Right cardiac atrium (tissue), 5 donors: ENCODE measurements at regions not wholly inside any gene's neighbourhood (a gene's known extent, or its start where the extent isn't known, plus 50 kb on each side); places are given as distances from the start of the nearest gene placed in this dataset.
"Not testable (repeated sequence)": the region's sequence is repeated elsewhere in the genome, so short reads cannot be mapped to it uniquely, and the experiment has no call there.

Experiments used
- ATAC-seq, 2 donors: fragments of 200-7000 bp; cut with Tn5 transposase; one replicate each; pipeline versions ENCODE4 v1.8.0 to v1.9.1; 2020; ENCODE audit warnings: moderate library complexity in 2 of 2, mild to moderate bottlenecking in 1 of 2
- DNase-seq, 3 donors: peaks; one replicate each; pipeline ENCODE4 v3.0.0-alpha.2; 2020
- H3K27ac ChIP-seq: one replicate; pipeline ENCODE4 v1.5.1; 2013; ENCODE audit warnings: mild to moderate bottlenecking, low read length, control low read depth, moderate library complexity
- H3K27me3 ChIP-seq: one replicate; pipeline ENCODE4 v1.6.1; 2013; ENCODE audit not compliant: control insufficient read depth, insufficient read depth
- H3K4me1 ChIP-seq: one replicate; pipeline ENCODE4 v1.6.1; 2013; ENCODE audit warnings: low read length; ENCODE audit not compliant: control insufficient read depth, insufficient read depth
- H3K4me3 ChIP-seq: one replicate; pipeline ENCODE4 v1.5.1; 2013; ENCODE audit warnings: low read length, control low read depth
- H3K9me3 ChIP-seq: one replicate; pipeline ENCODE4 v1.6.1; 2013; ENCODE audit warnings: low read length; ENCODE audit not compliant: control insufficient read depth
- WGBS: extraction: QIAGEN DNeasy Blood & Tissue Kit; methylation state at CpG from one replicate; pipeline ENCODE4 v1.1.7; 2013; 5-methylcytosine and 5-hydroxymethylcytosine counted together
- intact Hi-C, 4 donors: fragments of 100-400 bp; cut with DNase I; formaldehyde crosslinking; loops; one replicate each; pipeline versions ENCODE4 v1.11.0 to v1.14.0; 2022 to 2023
- donor health status: healthy with polysubstance abuse.
- donor health status: DM: no; HTN: yes; CAD: no.
- donor health status: DM: no; HTN: no; CAD: no.
- donor health status: DM: no; HTN: yes; CAD: no; lungs with severe emphysema.
- donor health status: DM: yes; HTN: yes; CAD: no.

- Histone ChIP-seq H3K4me1 (no peaks in the 10 kb centered on the region), H3K27me3 (no peaks in the 10 kb centered on the region), H3K9me3 (no peaks in the 10 kb centered on the region), H3K4me3 (no peak overlapping the region), H3K27ac (no peak overlapping the region)
- ATAC-seq (no peak), DNase-seq (no peak)
- intact Hi-C loops, result no loop called here
Observed at GRCh38 chr16:58821886-58822285, 87.8 kb upstream of the GOT2 start.

- intact Hi-C loops, result no loop called here
- Histone ChIP-seq H3K27ac (no peak overlapping the region), H3K27me3 (no peaks in the 10 kb centered on the region), H3K4me3 (no peak overlapping the region), H3K4me1 (no peaks in the 10 kb centered on the region), H3K9me3 (no peaks in the 10 kb centered on the region)
- DNase-seq, result no peak
- no peak for ATAC-seq
- 60% methylated on average over 1 of the region's 1 CpG for WGBS
Observed at GRCh38 chr16:58820411-58820810, 86.3 kb upstream of the GOT2 start.

GRCh38 chr16:58815181-58815888, 81.2 kb upstream of the GOT2 start:
- 78% methylated on average over 7 of the region's 7 CpGs for WGBS
- intact Hi-C loops, result no loop called here
- Histone ChIP-seq H3K27ac (no peak overlapping the region), H3K9me3 (no peaks in the 10 kb centered on the region), H3K4me3 (no peak overlapping the region), H3K27me3 (no peaks in the 10 kb centered on the region), H3K4me1 (no peaks in the 10 kb centered on the region)
- DNase-seq (no peak), ATAC-seq (no peak)

- no peaks in the 10 kb centered on the region for H3K9me3 ChIP-seq
- ATAC-seq, result peak; percentile 74 to 78
- H3K4me3 ChIP-seq, result peak overlapping the region; percentile 43
- H3K27ac ChIP-seq, result no peak overlapping the region
- peak; percentile 35 to 60 (median 58) for DNase-seq
- intact Hi-C loops, result no loop called here
- 2% methylated on average over 12 of the region's 12 CpGs for WGBS
- H3K27me3 ChIP-seq, result no peaks in the 10 kb centered on the region
- no peaks in the 10 kb centered on the region for H3K4me1 ChIP-seq
Observed at GRCh38 chr16:58814348-58814801, 80.3 kb upstream of the GOT2 start.

GRCh38 chr16:58809213-58809612, 75.1 kb upstream of the GOT2 start:
- Histone ChIP-seq H3K27ac (no peak overlapping the region), H3K9me3 (no peaks in the 10 kb centered on the region), H3K4me1 (no peaks in the 10 kb centered on the region), H3K27me3 (no peaks in the 10 kb centered on the region), H3K4me3 (no peak overlapping the region)
- DNase-seq (no peak), ATAC-seq (no peak)
- intact Hi-C loops, result no loop called here
- WGBS, result 85% methylated on average over 3 of the region's 3 CpGs

DNA sequence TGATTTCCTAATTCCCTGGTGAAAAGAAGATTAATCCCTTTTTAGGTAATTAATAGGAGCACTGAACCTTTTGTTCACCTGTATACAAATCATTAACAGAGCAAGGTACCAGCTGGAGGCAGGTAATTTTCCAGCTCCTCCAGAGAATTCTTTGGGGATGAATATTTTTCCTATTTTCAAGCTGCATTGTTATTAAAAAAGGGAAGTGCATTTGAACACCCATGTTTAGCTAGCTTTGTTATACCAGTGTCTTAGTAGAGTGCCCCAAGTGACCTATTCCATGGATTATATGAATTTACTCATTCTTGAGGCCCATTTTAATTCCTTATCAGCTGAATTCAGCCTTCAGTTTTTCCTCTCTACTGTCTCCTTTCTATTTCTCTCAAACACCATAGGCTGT, 73.2 kb upstream of the GOT2 start:
- intact Hi-C loops, result no loop called here
- H3K4me3 ChIP-seq, result no peak overlapping the region
- no peaks in the 10 kb centered on the region for H3K4me1 ChIP-seq
- no peak overlapping the region for H3K27ac ChIP-seq
- ATAC-seq, result no peak
- H3K9me3 ChIP-seq, result no peaks in the 10 kb centered on the region
- no peak for DNase-seq
- H3K27me3 ChIP-seq, result no peaks in the 10 kb centered on the region

- ATAC-seq (no peak), DNase-seq (no peak)
- H3K9me3 ChIP-seq, result no peaks in the 10 kb centered on the region
- whole genome bisulfite sequencing, result 50% methylated on average over 1 of the region's 1 CpG
- H3K27ac ChIP-seq, result no peak overlapping the region
- no peaks in the 10 kb centered on the region for H3K4me1 ChIP-seq
- no peaks in the 10 kb centered on the region for H3K27me3 ChIP-seq
- intact Hi-C loops, result no loop called here
- no peak overlapping the region for H3K4me3 ChIP-seq
Observed at GRCh38 chr16:58801838-58802237, 67.7 kb upstream of the GOT2 start.

DNA sequence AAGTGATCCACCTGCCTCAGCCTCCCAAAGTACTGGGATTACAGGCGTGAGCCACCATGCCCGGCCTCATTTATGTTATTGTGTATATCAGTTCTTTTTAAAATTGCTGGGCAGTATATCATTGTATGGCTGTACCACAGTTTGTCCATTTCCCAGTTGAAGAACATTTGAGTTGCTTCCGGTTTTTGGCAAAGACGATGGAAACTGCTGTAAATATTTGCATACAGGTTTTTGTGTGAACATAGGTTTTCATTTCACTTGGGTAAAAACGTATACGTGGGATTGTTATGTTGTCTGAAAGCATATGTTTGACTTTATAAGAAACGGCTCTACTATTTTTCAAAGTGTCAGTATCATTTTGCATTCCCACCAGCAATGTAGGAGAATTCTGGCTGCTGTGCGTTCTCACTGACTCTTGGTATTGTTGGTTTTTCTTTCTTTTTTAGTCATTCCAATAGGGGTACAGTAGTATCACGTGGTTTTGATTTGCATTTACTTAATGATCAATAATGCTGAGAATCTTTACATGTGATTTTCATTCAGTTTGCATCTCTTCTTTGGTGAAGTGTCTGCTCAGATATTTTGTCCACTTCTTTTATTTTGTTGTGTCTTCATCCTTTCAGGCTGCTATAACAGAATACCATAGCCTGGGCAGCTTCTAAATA, 63.2 kb upstream of the GOT2 start:
- no peak for ATAC-seq
- no peak for DNase-seq
- intact Hi-C loops, result no loop called here
- Histone ChIP-seq H3K4me1 (no peaks in the 10 kb centered on the region), H3K9me3 (no peaks in the 10 kb centered on the region), H3K27ac (no peak overlapping the region), H3K4me3 (no peak overlapping the region), H3K27me3 (no peaks in the 10 kb centered on the region)
- WGBS, result 87% methylated on average over 9 of the region's 9 CpGs

GRCh38 chr16:58793366-58793765, 59.2 kb upstream of the GOT2 start:
- intact Hi-C loops, result no loop called here
- no peak overlapping the region for H3K4me3 ChIP-seq
- no peaks in the 10 kb centered on the region for H3K9me3 ChIP-seq
- ATAC-seq (no peak), DNase-seq (no peak)
- H3K27me3 ChIP-seq, result no peaks in the 10 kb centered on the region
- H3K27ac ChIP-seq, result no peak overlapping the region
- H3K4me1 ChIP-seq, result peaks cover 2% of the 10 kb centered on the region
- WGBS, result 67% methylated on average over 1 of the region's 1 CpG

- ATAC-seq, result peak in 1 of 2 donors; percentile 54
- Histone ChIP-seq H3K4me1 (peaks cover 2% of the 10 kb centered on the region), H3K27ac (no peak overlapping the region), H3K4me3 (no peak overlapping the region), H3K27me3 (no peaks in the 10 kb centered on the region), H3K9me3 (no peaks in the 10 kb centered on the region)
- DNase-seq, result no peak
- 14% methylated on average over 2 of the region's 2 CpGs for WGBS
- intact Hi-C loops, result no loop called here
Observed at GRCh38 chr16:58792188-58792587, 58.1 kb upstream of the GOT2 start.

DNA sequence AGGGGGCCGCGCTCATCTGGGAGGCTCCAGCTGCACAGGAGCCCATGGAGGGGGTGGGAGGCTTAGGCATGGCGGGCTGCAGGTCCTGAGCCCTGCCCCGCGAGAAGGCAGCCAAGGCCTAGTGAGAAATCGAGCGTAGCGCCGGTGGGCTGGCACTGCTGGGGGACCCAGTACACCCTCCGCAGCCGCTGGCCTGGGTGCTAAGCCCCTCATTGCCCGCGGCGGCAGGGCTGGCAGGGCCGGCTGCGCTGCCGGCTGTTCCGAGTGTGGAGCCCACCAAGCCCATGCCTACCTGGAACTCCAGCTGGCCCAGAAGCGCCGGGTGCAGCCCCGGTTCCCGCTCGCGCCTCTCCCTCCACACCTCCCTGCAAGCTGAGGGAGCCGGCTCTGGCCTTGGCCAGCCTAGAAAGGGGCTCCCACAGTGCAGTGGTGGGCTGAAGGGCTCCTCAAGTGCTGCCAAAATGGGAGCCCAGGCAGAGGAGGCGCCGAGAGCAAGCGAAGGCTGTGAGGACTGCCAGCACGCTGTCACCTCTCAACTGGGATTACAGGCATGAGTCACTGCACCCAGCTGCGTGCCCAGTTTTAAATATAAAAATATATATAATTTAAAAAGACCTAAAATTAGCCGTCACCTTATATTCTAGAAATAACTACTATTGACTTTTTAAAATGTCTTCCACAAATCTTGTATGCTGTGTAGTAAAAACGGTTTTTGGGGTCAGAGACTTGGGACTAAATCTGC, 56.9 kb upstream of the GOT2 start:
- 91% methylated on average over 32 of the region's 32 CpGs for WGBS
- ATAC-seq, result not testable (repeated sequence)

More for the DNA sequence above, 56.9 kb upstream of the GOT2 start:
- H3K27ac ChIP-seq, H3K27me3 ChIP-seq, H3K4me3 ChIP-seq, H3K4me1 ChIP-seq, H3K9me3 ChIP-seq, intact Hi-C loops: not testable (repeated sequence)
- peak in 1 of 3 donors; percentile 39 for DNase-seq
